ENCODE measurements at regions not wholly inside any gene's neighbourhood (a gene's known extent, or its start where the extent isn't known, plus 50 kb on each side); places are given as distances from the start of the nearest gene placed in this dataset.

- Histone ChIP-seq H3K36me3 (no peaks in the 10 kb centered on the region), H3K27ac (no peak overlapping the region), H3K9me3 (no peaks in the 10 kb centered on the region), H3K4me1 (peaks cover 0 to 34% (median 10%) of the 10 kb centered on the region in 6 donors), H3K27me3 (replicated peaks in 1 of 7) (peaks cover 0 to 47% (median 0%) of the 10 kb centered on the region in 7 donors), H3K4me3 (no peak overlapping the region)
- intact Hi-C loops (cut with DNase I; ENCODE audit: low total_unique reads), result no loop called here
- TF ChIP-seq POLR2A (IDR thresholded peaks at IDR 0.05) (no peak), POLR2AphosphoS5 (IDR thresholded peaks at IDR 0.05) (no peak)
- TF ChIP-seq, protein P1, sequence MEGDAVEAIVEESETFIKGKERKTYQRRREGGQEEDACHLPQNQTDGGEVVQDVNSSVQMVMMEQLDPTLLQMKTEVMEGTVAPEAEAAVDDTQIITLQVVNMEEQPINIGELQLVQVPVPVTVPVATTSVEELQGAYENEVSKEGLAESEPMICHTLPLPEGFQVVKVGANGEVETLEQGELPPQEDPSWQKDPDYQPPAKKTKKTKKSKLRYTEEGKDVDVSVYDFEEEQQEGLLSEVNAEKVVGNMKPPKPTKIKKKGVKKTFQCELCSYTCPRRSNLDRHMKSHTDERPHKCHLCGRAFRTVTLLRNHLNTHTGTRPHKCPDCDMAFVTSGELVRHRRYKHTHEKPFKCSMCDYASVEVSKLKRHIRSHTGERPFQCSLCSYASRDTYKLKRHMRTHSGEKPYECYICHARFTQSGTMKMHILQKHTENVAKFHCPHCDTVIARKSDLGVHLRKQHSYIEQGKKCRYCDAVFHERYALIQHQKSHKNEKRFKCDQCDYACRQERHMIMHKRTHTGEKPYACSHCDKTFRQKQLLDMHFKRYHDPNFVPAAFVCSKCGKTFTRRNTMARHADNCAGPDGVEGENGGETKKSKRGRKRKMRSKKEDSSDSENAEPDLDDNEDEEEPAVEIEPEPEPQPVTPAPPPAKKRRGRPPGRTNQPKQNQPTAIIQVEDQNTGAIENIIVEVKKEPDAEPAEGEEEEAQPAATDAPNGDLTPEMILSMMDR (IDR thresholded peaks at IDR 0.05 in 8 of 11, conservative IDR thresholded peaks at IDR 0.05 in 3 of 11), result no peak
- WGBS, 5 donors, result 79 to 93% (median 89%) methylated on average over 9 of the region's 9 CpGs
- DNase-seq, result peak; percentile 45
Measured at GRCh38 chr22:49347376-49347775, 480.3 kb downstream of the BRD1 start.

DNA sequence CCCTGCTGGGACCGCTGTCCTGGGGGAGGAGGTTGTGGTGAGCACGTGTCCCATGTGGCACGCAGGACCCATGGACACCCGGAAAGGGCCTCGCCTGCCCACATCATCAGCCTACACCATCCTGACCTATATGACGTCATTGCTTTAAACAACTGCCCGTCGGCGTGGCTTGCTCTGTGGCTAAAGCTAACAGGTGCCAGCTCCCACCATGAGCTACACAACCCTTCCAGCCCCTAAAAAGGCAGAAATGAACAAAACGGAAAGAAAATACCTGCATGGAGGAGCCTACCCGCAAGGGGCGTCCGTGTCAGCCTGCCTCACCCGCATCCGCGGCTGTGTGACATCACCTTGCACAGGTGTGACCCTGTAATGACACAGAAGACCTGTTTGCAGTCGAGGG lies 481.8 kb downstream of the BRD1 start:
- Histone ChIP-seq H3K4me3 (no peak overlapping the region), H3K9me3 (no peaks in the 10 kb centered on the region), H3K27ac (no peak overlapping the region), H3K4me1 (peaks cover 0 to 21% (median 8%) of the 10 kb centered on the region in 6 donors), H3K36me3 (no peaks in the 10 kb centered on the region), H3K27me3 (replicated peaks in 1 of 7) (peaks cover 0 to 46% (median 0%) of the 10 kb centered on the region in 7 donors)
- TF ChIP-seq POLR2A (IDR thresholded peaks at IDR 0.05), result no peak
- TF ChIP-seq POLR2AphosphoS5 (IDR thresholded peaks at IDR 0.05), result no peak
- TF ChIP-seq, protein P1 (IDR thresholded peaks at IDR 0.05 in 8 of 11, conservative IDR thresholded peaks at IDR 0.05 in 3 of 11), result no peak
- peak; percentile 53 for DNase-seq
- WGBS, 5 donors, result 81 to 89% (median 87%) methylated on average over 16 to 17 of the region's 17 CpGs
- intact Hi-C loops (cut with DNase I; ENCODE audit: low total_unique reads), result no loop called here

DNA sequence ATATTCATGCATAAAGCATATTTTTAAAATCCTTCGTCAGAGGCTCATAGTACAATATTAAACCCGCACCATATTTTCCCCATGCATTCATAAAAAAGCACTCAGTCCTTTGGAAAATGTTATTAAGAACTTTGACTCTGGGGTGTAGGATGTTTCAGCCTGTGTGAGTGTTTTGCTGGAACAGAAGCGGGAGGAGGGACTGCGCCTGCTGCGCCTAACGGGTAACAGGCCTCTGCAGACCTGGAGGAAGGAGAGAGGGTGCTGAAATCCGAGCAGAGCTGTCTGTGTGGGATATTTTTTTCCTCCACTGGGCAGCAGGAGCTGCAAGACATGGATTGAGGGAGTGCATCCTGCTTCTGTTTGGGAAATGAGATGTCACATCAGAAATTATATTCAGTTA lies 483.0 kb downstream of the BRD1 start:
- Histone ChIP-seq H3K4me3 (no peak overlapping the region), H3K36me3 (no peaks in the 10 kb centered on the region), H3K4me1 (peaks cover 0 to 9% (median 0%) of the 10 kb centered on the region in 6 donors), H3K27me3 (replicated peaks in 1 of 7) (peaks cover 0 to 42% (median 0%) of the 10 kb centered on the region in 7 donors), H3K9me3 (no peaks in the 10 kb centered on the region), H3K27ac (no peak overlapping the region)
- no peak for DNase-seq
- 70 to 78% (median 72%) methylated on average over 7 of the region's 7 CpGs for WGBS, 5 donors
- intact Hi-C loops (cut with DNase I; ENCODE audit: low total_unique reads), result no loop called here
- TF ChIP-seq POLR2A (IDR thresholded peaks at IDR 0.05), result no peak
- no peak for TF ChIP-seq POLR2AphosphoS5 (IDR thresholded peaks at IDR 0.05)
- TF ChIP-seq, protein P1 (IDR thresholded peaks at IDR 0.05 in 8 of 11, conservative IDR thresholded peaks at IDR 0.05 in 3 of 11), result no peak

GRCh38 chr22:49344161-49344560 lies 483.5 kb downstream of the BRD1 start:
- TF ChIP-seq, protein P1 (IDR thresholded peaks at IDR 0.05 in 8 of 11, conservative IDR thresholded peaks at IDR 0.05 in 3 of 11), result no peak
- no peak for TF ChIP-seq POLR2AphosphoS5 (IDR thresholded peaks at IDR 0.05)
- DNase-seq, result no peak
- intact Hi-C loops (cut with DNase I; ENCODE audit: low total_unique reads), result no loop called here
- Histone ChIP-seq H3K4me1 (peaks cover 0 to 6% (median 0%) of the 10 kb centered on the region in 6 donors), H3K4me3 (no peak overlapping the region), H3K36me3 (no peaks in the 10 kb centered on the region), H3K27me3 (replicated peaks in 1 of 7) (peaks cover 0 to 38% (median 0%) of the 10 kb centered on the region in 7 donors), H3K9me3 (no peaks in the 10 kb centered on the region), H3K27ac (no peak overlapping the region)
- 51 to 72% (median 63%) methylated on average over 6 of the region's 6 CpGs for WGBS, 5 donors

Data from spleen (tissue), 11 donors.